ENCODE measurements at regions not wholly inside any gene's neighbourhood (a gene's known extent, or its start where the extent isn't known, plus 50 kb on each side); places are given as distances from the start of the nearest gene placed in this dataset.

DNA sequence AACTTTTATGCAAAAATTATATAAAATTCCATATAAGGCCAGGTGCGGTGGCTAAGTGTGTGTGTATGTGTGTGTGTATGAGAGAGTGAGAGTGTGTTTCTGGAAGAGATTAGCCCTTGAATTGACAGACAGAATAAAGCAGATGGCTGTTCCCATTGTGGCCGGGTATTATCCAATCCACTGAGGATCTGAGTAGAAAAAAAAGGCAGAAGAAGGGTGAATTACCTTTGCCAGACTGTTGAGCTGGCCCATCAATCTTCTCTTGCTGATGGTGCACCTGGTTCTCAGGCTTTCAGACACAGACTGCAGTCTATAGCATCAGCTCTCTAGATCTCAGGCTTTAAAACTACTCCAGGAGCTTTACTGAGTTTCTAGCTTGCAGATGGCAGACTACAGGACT, 92.2 kb upstream of the SLIT2 start:
- TF ChIP-seq NCOR1 (IDR thresholded peaks at IDR 0.05; ENCODE audit: borderline replicate concordance, low read length) (no peak), ZFP62 (CRISPR knock-in tag; IDR thresholded peaks at IDR 0.05) (no peak), CTCF (CRISPR knock-in tag; IDR thresholded peaks at IDR 0.05) (no peak), SP1 (IDR thresholded peaks at IDR 0.05) (no peak), SP1 (CRISPR knock-in tag; IDR thresholded peaks at IDR 0.05) (no peak), ZFP91 (CRISPR knock-in tag; IDR thresholded peaks at IDR 0.05; ENCODE audit: borderline replicate concordance) (no peak), MXI1 (IDR thresholded peaks at IDR 0.05; ENCODE audit: borderline replicate concordance, low read depth, low read length) (no peak), ZNF547 (CRISPR knock-in tag; IDR thresholded peaks at IDR 0.05) (no peak), ZFX (CRISPR knock-in tag; IDR thresholded peaks at IDR 0.05; ENCODE audit: low read depth) (no peak), ZBTB46 (CRISPR knock-in tag; IDR thresholded peaks at IDR 0.05; ENCODE audit: borderline replicate concordance) (no peak), TP53 (CRISPR knock-in tag; conservative IDR thresholded peaks at IDR 0.05) (no peak), KDM6A (CRISPR knock-in tag; IDR thresholded peaks at IDR 0.05; ENCODE audit: low read depth) (no peak), ZBTB44 (CRISPR knock-in tag; IDR thresholded peaks at IDR 0.05) (no peak)
- TF ChIP-seq, protein P1, sequence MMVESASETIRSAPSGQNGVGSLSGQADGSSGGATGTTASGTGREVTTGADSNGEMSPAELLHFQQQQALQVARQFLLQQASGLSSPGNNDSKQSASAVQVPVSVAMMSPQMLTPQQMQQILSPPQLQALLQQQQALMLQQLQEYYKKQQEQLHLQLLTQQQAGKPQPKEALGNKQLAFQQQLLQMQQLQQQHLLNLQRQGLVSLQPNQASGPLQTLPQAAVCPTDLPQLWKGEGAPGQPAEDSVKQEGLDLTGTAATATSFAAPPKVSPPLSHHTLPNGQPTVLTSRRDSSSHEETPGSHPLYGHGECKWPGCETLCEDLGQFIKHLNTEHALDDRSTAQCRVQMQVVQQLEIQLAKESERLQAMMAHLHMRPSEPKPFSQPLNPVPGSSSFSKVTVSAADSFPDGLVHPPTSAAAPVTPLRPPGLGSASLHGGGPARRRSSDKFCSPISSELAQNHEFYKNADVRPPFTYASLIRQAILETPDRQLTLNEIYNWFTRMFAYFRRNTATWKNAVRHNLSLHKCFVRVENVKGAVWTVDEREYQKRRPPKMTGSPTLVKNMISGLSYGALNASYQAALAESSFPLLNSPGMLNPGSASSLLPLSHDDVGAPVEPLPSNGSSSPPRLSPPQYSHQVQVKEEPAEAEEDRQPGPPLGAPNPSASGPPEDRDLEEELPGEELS (CRISPR knock-in tag; IDR thresholded peaks at IDR 0.05): no peak

All from HepG2 (cell line).